GM03348 (cell line): ENCODE measurements at regions not wholly inside any gene's neighbourhood (a gene's known extent, or its start where the extent isn't known, plus 50 kb on each side); places are given as distances from the start of the nearest gene placed in this dataset.

Experiments used
- DNase-seq: peaks from one replicate; pipeline ENCODE4 v3.0.0; 2012; ENCODE audit warnings: low spot score

- DNase-seq, result no peak
These were observed 469.4 kb downstream of the PREX1 start for GRCh38 chr20:48358176-48359054.

DNA sequence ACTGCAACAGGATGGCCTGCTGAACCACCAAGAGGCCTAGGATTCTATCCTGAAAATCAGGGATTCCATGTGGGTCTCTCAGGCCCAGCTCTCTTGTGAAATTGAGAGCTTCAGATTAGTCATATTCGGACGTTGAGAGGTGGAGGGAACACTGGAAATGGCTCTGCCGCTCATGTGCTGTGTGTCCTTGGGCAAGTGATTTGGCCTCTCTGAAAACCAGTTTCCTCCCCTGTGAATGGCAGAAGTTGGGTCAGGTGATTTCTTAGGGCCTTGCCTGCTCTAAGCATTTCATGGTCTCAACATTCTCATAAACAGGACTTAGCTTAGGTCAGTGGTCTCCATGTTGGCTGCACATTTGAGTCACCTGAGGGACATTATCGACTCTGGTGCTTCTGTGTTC, 470.1 kb downstream of the PREX1 start:
- DNase-seq, result no peak

DNA sequence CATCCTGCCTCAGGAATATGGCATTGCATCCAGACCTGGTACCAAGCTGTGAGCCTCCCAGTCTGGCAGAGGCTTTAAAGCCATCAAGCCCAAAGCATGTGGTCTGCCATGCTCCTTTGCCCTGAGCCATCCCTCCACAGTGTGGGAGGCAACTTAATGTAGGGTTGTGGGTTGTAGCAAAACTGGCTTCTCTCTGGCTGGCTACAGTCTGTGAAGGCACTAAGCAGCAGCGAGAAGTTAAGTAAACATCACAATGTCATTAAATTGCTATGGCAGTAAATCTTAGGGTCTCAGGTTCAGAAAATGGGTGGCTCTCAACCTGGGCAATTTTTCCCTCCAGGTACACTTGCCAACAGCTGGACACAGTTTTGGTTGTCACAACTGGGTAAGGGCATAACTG, 472.9 kb downstream of the PREX1 start:
- DNase-seq, result no peak

DNA sequence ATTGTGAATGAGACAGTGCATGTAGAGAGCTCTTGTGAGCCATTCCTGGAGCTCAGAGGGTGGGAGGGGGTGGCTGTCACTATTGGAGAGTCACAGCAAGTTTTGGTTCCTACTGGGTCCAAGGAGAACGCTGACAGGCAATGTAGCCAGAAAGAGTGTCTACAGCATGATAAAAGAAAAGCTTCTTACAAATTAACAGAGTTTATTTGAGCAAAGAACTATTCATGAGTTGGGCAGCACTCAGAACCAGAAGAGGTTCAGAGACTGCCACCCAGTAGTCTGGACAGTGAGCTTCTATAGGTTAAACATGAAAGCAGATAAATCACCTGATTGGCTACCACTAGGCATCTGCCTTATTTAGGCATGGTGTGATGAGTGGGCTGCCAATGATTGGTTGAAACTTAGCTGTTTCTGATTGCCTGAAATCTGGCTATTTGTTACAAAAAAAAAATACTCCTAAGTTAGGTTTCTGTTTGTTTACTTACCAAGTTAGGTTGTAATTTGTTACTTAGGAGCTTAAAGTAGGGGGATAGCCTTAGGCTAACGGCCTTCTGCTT, 473.4 kb downstream of the PREX1 start:
- no peak for DNase-seq

GRCh38 chr20:48352628-48353027, 475.2 kb downstream of the PREX1 start:
- DNase-seq, result no peak

GRCh38 chr20:48352042-48352441, 475.8 kb downstream of the PREX1 start:
- DNase-seq, result no peak

GRCh38 chr20:48350313-48350988, 477.3 kb downstream of the PREX1 start:
- no peak for DNase-seq

- DNase-seq, result no peak
These were observed 478.1 kb downstream of the PREX1 start for GRCh38 chr20:48349656-48350055.

DNA sequence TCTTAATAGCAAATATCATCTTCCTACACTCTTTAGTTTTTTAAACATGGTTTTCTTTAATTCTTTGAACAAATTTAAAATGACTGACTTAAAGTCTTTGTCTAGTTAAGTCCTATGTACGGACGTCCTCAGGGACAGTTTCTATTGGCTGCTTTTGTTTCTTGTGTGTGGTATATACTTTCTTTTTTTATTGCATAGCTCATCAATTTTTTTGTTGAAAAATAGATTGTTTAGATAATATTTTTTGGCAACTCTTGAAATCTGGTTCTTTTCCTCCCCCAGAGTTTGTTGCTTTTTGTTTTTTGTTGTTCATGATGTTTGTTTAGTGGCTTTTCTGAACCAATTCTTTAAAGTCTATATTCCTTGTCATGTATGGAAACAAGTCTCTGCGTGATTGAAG, 479.8 kb downstream of the PREX1 start:
- DNase-seq, result no peak

DNA sequence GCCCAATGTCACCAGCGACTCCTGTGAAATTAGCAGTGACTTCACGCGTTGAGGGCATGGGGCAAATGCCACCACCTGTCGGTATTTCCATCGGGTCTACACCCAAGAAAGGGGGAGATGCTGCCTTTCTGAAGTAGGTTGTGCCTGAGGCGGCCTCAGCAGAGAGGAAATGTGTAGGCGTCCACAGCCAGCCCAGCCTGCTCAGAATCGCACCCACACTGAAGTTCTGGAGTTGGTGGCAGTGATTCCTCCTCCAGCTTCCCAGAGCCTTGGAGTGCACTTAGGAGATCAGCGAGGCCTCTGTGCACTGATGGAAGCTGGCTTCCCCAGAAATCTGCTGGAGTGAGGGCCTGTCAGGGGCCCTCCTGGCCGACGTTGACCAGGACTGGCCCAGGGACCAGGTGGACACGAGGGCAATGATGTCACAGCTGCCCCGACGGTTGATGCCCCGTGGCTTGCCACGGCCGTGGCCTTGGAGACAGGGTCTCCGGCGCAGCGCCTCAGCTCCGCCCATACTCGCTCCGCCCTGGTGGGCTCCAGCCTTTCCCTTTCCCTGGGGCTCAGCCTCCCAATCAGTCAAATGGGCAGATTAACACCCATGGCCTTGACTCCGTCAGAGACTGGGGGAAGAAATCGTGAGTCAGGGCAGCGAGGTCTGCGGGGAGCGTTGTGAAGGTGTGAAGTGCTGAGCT, 484.8 kb downstream of the PREX1 start:
- no peak for DNase-seq

GRCh38 chr20:48340883-48341281, 486.9 kb downstream of the PREX1 start:
- no peak for DNase-seq

GRCh38 chr20:48339986-48340882, 487.6 kb downstream of the PREX1 start:
- no peak for DNase-seq

- DNase-seq, result peak; percentile 44
These were observed 488.4 kb downstream of the PREX1 start for GRCh38 chr20:48339190-48339985.

GRCh38 chr20:48338717-48339116, 489.1 kb downstream of the PREX1 start:
- peak; percentile 25 for DNase-seq

DNA sequence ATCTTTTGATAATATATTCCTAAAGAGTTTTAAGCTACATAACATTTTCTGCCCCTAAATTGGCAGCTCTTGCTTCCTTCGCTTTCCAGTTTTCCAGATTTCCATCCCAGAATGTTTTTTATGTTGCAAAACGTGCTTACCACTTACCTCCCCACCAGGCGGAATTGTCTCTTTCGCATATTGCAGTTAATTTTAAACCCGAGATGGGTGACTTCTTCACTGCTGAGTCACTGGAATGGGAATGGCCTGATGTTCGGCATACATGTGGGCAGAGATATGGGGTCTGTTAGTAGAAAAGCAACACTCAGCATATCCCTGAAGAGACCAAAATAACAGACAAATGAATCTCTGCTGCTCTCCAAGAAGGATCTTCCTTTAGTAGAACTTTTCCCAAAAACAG, 491.2 kb downstream of the PREX1 start:
- no peak for DNase-seq

DNA sequence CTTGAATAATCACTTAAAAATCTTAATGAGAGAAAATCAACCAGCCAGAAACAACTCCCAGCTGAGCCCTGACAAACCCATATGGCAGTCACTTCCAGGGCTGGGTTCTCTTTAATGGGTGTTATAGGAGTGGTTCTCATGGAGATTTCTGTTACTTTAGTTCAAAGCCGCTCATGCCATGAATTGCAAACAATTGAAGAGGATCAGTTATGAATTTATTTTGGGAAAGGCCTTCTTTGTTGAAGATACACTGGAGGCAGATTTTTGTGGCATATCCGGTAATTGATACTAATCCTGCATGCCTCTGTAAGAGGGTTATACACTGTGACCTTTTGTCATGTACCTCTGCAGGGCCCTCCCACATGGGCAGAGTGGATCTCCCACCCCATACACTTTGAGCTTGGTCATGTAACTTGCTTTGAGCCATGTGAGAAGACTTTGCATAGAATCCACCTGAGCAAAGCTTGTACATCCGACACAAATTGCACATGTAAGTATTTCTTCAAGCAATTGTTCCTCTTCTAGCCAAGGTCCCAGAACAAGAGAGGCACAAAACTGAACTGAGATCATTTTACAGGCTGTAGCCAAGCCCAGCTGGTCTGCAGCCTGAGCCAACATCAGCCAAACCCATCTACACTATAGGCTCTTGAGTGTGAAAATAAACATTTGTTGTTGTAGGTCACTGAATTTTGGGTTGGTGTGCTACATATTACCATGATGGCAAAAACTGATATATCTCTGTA, 492.3 kb downstream of the PREX1 start:
- DNase-seq, result no peak

- DNase-seq, result no peak
These were observed 494.1 kb downstream of the PREX1 start for GRCh38 chr20:48333707-48334106.

- DNase-seq, result no peak
These were observed 495.2 kb downstream of the PREX1 start for GRCh38 chr20:48332555-48332954.

DNA sequence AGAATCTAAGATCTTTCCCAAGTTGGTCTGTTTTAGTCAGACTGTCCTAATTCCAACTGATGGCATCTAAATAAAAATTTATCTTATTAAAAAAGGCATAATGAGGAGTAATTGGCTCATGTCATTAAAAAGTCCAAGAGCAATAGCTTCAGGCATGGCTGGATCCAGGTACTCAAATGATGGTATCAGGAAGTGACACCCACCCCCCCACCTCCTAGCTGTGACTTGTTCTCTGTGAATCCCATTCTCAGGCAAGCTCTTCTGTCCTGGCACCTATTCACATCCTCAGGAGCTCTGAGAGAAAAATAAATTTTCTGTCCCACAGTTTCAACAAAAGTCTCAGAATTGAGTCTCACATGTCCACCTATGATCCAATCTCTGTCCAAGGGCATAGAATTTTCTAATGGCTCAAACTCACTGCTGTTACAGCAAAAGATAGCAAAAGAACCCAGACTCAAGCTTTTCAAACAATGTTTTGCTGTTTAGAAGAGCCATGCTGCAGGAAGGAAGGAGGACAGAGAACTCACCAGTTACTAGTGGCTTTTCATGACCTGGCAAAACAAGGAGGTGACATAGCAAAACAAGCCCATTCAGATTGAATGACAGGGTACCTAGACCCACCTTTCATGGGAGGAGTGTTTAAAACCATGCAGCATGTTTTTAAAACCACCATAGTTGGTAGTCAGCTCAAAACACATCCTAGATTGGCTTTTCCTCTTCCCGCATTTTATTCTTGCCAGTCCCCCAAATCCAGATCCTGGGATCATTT, 496.1 kb downstream of the PREX1 start:
- DNase-seq, result no peak
